Lower leg skin (tissue), 3 donors: ENCODE measurements at regions not wholly inside any gene's neighbourhood (a gene's known extent, or its start where the extent isn't known, plus 50 kb on each side); places are given as distances from the start of the nearest gene placed in this dataset.

Experiments used
- POLR2A ChIP-seq, 2 donors: fragments of 450-650 bp; IDR thresholded peaks; one replicate each; pipeline ENCODE4 v1.6.1; 2016 to 2017; ENCODE audit warnings: antibody characterized with exemption in 2 of 2, mild to moderate bottlenecking in 1 of 2, moderate library complexity in 1 of 2
- TF ChIP-seq, protein P1 (sequence below), 3 donors: fragments of 450-650 bp; IDR thresholded peaks; one replicate each; pipeline ENCODE4 v1.5.1; 2016; ENCODE audit warnings: antibody characterized with exemption in 3 of 3, mild to moderate bottlenecking in 3 of 3, moderate library complexity in 2 of 3

DNA sequence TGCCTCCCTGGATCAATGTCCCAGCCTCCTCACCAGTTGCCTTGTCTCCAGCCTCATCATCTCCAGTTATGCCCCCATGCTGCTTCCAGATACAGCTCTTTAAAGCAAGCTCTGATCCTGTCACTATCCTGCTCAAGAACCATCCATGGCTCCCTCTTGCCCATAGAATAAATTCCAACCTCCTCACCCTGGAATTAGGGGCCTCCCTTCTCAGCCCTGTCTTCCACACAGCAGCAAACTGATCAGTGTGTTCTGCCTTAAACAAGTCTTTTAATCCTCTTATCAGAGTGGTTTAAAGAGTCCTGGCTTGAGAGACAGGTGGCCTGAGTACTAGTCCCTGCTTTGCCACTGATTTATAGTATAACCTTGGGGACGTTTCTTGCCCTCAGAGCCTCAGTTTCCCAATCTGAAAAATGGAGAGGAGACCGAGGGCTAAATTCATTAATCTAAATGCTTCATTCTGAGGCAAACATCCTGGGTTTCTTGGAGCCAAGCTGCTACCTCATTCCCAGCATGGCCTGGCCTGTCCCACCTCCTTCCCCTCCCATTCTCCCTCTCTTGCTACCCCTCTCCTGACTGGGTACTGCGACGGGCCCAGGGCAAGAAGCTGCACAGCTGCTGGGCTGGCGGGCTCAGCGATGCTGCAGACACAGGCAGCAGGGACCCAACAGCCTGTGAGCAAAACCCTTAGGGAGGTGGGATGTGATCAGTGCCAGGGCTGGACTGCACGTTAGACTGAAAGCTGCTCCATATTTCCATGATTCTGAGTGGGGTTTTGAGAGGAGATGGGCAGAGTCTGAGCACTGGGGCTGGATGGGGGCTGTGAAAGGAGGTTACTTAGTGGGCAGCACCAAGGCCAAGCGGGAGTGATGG, 221.4 kb downstream of the PTPRU start:
- TF ChIP-seq, protein P1, sequence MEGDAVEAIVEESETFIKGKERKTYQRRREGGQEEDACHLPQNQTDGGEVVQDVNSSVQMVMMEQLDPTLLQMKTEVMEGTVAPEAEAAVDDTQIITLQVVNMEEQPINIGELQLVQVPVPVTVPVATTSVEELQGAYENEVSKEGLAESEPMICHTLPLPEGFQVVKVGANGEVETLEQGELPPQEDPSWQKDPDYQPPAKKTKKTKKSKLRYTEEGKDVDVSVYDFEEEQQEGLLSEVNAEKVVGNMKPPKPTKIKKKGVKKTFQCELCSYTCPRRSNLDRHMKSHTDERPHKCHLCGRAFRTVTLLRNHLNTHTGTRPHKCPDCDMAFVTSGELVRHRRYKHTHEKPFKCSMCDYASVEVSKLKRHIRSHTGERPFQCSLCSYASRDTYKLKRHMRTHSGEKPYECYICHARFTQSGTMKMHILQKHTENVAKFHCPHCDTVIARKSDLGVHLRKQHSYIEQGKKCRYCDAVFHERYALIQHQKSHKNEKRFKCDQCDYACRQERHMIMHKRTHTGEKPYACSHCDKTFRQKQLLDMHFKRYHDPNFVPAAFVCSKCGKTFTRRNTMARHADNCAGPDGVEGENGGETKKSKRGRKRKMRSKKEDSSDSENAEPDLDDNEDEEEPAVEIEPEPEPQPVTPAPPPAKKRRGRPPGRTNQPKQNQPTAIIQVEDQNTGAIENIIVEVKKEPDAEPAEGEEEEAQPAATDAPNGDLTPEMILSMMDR (IDR thresholded peaks at IDR 0.05) = no peak
- TF ChIP-seq POLR2A (IDR thresholded peaks at IDR 0.05) = no peak
